ENCODE measurements at regions not wholly inside any gene's neighbourhood (a gene's known extent, or its start where the extent isn't known, plus 50 kb on each side); places are given as distances from the start of the nearest gene placed in this dataset.

DNA sequence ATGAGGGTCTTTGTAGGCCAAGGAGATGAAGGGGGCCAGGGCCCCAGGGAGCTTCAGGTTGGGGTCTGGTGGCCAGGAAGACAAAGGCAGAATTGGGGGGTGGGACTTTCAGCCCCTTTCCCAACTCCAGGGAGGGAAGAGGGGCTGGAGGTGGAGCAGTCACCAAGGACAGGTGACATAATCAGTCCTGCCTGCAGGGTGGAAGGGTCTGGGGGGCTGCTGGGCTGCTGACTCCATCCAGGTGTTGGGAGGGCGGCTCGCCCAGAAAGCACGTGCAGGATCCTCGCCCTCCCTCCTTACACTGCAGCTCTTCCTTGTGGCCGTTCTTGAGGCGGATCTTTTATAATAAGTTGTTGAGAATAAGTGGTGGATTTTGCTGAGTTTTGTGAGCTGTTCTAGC, 1491.1 kb downstream of the TBC1D22A start:
- H3K36me3 Mint-ChIP-seq = no peaks in the 10 kb centered on the region
- H3K4me3 Mint-ChIP-seq = no peak overlapping the region
- ATAC-seq (no peak), DNase-seq (no peak)
- H3K27me3 Mint-ChIP-seq = peaks cover 0 to 27% (median 27%) of the 10 kb centered on the region in 5 donors
- POLR2A ChIA-PET = no interaction called here
- peaks cover 0 to 10% (median 4%) of the 10 kb centered on the region in 4 donors for H3K4me1 Mint-ChIP-seq
- no peak overlapping the region for H3K27ac Mint-ChIP-seq
- H3K9me3 Mint-ChIP-seq = peaks cover 0 to 2% (median 0%) of the 10 kb centered on the region in 9 donors

- no peak overlapping the region for H3K27ac Mint-ChIP-seq
- DNase-seq (no peak), ATAC-seq (no peak)
- H3K9me3 Mint-ChIP-seq = peaks cover 0 to 2% (median 0%) of the 10 kb centered on the region in 9 donors
- H3K36me3 Mint-ChIP-seq = no peaks in the 10 kb centered on the region
- peaks cover 0 to 29% (median 27%) of the 10 kb centered on the region in 5 donors for H3K27me3 Mint-ChIP-seq
- no peak overlapping the region for H3K4me3 Mint-ChIP-seq
- peaks cover 0 to 7% (median 3%) of the 10 kb centered on the region in 4 donors for H3K4me1 Mint-ChIP-seq
- POLR2A ChIA-PET = no interaction called here
These were observed 1490.7 kb downstream of the TBC1D22A start for GRCh38 chr22:48253136-48253535.

GRCh38 chr22:48251629-48252028, 1489.2 kb downstream of the TBC1D22A start:
- no peak overlapping the region for H3K4me3 Mint-ChIP-seq
- no peaks in the 10 kb centered on the region for H3K36me3 Mint-ChIP-seq
- DNase-seq (no peak), ATAC-seq (no peak)
- peaks cover 0 to under 1% (median 0%) of the 10 kb centered on the region in 4 donors for H3K4me1 Mint-ChIP-seq
- peaks cover 5 to 40% (median 31%) of the 10 kb centered on the region in 5 donors for H3K27me3 Mint-ChIP-seq
- POLR2A ChIA-PET = no interaction called here
- peak overlapping the region in 1 of 10 donors; percentile 71 for H3K27ac Mint-ChIP-seq
- H3K9me3 Mint-ChIP-seq = peaks cover 0 to 2% (median 0%) of the 10 kb centered on the region in 9 donors

- DNase-seq = no peak
- Mint-ChIP-seq H3K4me3 (no peak overlapping the region), H3K27me3 (peaks cover 5 to 43% (median 35%) of the 10 kb centered on the region in 5 donors), H3K27ac (no peak overlapping the region), H3K4me1 (peaks cover 0 to 2% (median 0%) of the 10 kb centered on the region in 4 donors), H3K9me3 (peaks cover 0 to 2% (median 0%) of the 10 kb centered on the region in 9 donors), H3K36me3 (no peaks in the 10 kb centered on the region)
- POLR2A ChIA-PET = no interaction called here
- no peak for ATAC-seq
These were observed 1488.6 kb downstream of the TBC1D22A start for GRCh38 chr22:48250937-48251530.

- no peak for ATAC-seq
- Mint-ChIP-seq H3K27me3 (peaks cover 5 to 43% (median 35%) of the 10 kb centered on the region in 5 donors), H3K4me1 (peaks cover 0 to 3% (median 2%) of the 10 kb centered on the region in 4 donors), H3K36me3 (no peaks in the 10 kb centered on the region), H3K27ac (no peak overlapping the region), H3K4me3 (no peak overlapping the region), H3K9me3 (peaks cover 0 to 2% (median 0%) of the 10 kb centered on the region in 9 donors)
- DNase-seq = no peak
- POLR2A ChIA-PET = no interaction called here
These were observed 1487.9 kb downstream of the TBC1D22A start for GRCh38 chr22:48250286-48250895.

- POLR2A ChIA-PET = no interaction called here
- H3K36me3 Mint-ChIP-seq = no peaks in the 10 kb centered on the region
- peaks cover 5 to 39% (median 31%) of the 10 kb centered on the region in 5 donors for H3K27me3 Mint-ChIP-seq
- DNase-seq (no peak), ATAC-seq (no peak)
- no peak overlapping the region for H3K27ac Mint-ChIP-seq
- H3K4me1 Mint-ChIP-seq = peaks cover 0 to 9% (median 4%) of the 10 kb centered on the region in 4 donors
- no peak overlapping the region for H3K4me3 Mint-ChIP-seq
- peaks cover 0 to 2% (median 0%) of the 10 kb centered on the region in 9 donors for H3K9me3 Mint-ChIP-seq
These were observed 1487.3 kb downstream of the TBC1D22A start for GRCh38 chr22:48249713-48250268.

DNA sequence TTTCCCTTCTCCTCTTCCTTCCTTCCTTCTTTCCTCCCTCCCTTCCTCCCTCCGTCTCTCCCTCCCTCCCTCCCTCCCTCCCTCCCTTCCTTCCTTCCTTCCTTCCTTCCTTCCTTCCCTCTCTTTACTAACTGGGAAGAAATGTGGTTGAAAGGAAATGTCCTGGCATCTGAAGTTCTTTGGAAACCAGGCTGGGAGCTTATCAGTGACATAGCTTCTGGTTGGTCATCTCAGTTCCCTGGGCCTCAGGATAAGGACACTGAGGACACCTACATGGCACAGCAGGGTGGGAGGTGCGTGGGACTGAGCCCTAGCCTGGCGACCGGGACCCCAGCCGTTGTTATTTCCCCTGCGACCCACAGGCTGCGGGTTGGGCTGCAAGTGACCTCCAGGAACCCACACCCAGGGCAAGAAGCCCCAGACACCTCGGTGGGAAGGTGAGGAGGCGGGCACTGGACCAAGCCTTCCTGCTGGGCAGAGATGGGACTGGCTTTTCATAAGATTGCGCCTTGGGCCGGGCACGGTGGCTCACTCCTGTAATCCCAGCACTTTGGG, 1486.5 kb downstream of the TBC1D22A start:
- H3K27me3 Mint-ChIP-seq = peaks cover 5 to 34% (median 27%) of the 10 kb centered on the region in 5 donors
- no peak for ATAC-seq

DNA sequence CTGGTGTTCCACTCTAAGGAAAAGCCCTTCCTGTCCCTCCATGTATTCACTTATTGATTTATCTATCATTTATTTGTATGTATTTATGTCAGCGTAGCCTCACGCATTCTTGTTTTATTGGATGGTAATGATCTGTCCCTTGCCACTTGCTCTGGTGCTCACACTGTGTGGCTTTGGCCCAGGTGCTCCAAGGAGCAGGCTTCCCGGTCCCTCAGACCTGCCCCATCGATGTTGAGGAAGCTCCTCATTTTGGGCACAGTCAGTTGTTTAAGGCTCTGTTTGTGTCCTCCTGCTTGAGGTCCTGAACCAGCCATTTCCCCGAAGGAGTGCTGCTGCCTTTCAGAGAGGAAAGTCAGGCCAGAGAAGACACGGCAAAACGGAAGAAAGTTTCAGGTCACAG, 1485.4 kb downstream of the TBC1D22A start:
- H3K4me3 Mint-ChIP-seq = no peak overlapping the region
- H3K9me3 Mint-ChIP-seq = peaks cover 0 to 3% (median 0%) of the 10 kb centered on the region in 9 donors
- peak in 1 of 10 donors; percentile 2 for DNase-seq
- no peak for ATAC-seq
- POLR2A ChIA-PET = no interaction called here
- peaks cover 5 to 31% (median 23%) of the 10 kb centered on the region in 5 donors for H3K27me3 Mint-ChIP-seq
- peaks cover 0 to 18% (median 6%) of the 10 kb centered on the region in 4 donors for H3K4me1 Mint-ChIP-seq
- H3K36me3 Mint-ChIP-seq = no peaks in the 10 kb centered on the region
- H3K27ac Mint-ChIP-seq = no peak overlapping the region

More for the DNA sequence above, 1486.5 kb downstream of the TBC1D22A start:
- Mint-ChIP-seq H3K27ac (no peak overlapping the region), H3K4me3 (no peak overlapping the region), H3K36me3 (no peaks in the 10 kb centered on the region), H3K9me3 (peaks cover 0 to 3% (median 0%) of the 10 kb centered on the region in 9 donors), H3K4me1 (peaks cover 0 to 9% (median 4%) of the 10 kb centered on the region in 4 donors)
- DNase-seq = no peak
- POLR2A ChIA-PET = no interaction called here

- POLR2A ChIA-PET = no interaction called here
- peaks cover 0 to 35% (median 12%) of the 10 kb centered on the region in 4 donors for H3K4me1 Mint-ChIP-seq
- DNase-seq (peak in 1 of 10 donors; percentile 12), ATAC-seq (no peak)
- peaks cover 0 to 2% (median 0%) of the 10 kb centered on the region in 9 donors for H3K9me3 Mint-ChIP-seq
- H3K4me3 Mint-ChIP-seq = peak overlapping the region in 1 of 10 donors; percentile 55
- H3K27me3 Mint-ChIP-seq = peaks cover 5 to 25% (median 9%) of the 10 kb centered on the region in 5 donors
- no peak overlapping the region for H3K27ac Mint-ChIP-seq
- no peaks in the 10 kb centered on the region for H3K36me3 Mint-ChIP-seq
These were observed 1482.7 kb downstream of the TBC1D22A start for GRCh38 chr22:48245196-48245485.

GRCh38 chr22:48244388-48245195, 1482.1 kb downstream of the TBC1D22A start:
- H3K27me3 Mint-ChIP-seq = peaks cover 5 to 25% (median 9%) of the 10 kb centered on the region in 5 donors
- H3K27ac Mint-ChIP-seq = no peak overlapping the region
- DNase-seq (peak in 1 of 10 donors; percentile 8), ATAC-seq (no peak)
- H3K4me3 Mint-ChIP-seq = peak overlapping the region in 1 of 10 donors; percentile 55
- peaks cover 0 to 36% (median 12%) of the 10 kb centered on the region in 4 donors for H3K4me1 Mint-ChIP-seq
- POLR2A ChIA-PET = no interaction called here
- H3K9me3 Mint-ChIP-seq = peaks cover 0 to 2% (median 0%) of the 10 kb centered on the region in 9 donors
- H3K36me3 Mint-ChIP-seq = no peaks in the 10 kb centered on the region

DNA sequence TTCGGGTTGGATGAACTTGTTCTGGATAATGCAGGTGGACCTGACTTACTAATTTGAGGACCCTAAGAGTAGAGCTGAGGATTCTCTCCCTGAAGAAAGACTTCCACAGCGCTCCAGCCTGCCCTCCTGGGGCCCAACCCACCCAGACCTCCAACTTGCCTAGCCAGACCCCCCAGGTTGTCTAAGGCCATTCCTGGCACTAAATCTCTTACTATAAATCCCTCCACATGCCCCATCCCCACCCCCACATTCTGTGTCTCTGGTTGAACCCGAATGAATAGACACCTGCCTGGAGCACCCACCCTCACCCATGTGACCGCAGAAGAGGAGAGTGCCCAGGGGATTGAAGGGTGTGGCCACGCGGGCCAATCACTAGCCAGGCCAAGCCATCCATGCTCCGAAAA, 1480.0 kb downstream of the TBC1D22A start:
- POLR2A ChIA-PET = no interaction called here
- no peak overlapping the region for H3K4me3 Mint-ChIP-seq
- no peaks in the 10 kb centered on the region for H3K36me3 Mint-ChIP-seq
- ATAC-seq (no peak), DNase-seq (no peak)
- peaks cover 0 to 40% (median 12%) of the 10 kb centered on the region in 4 donors for H3K4me1 Mint-ChIP-seq
- peaks cover 0 to 2% (median 0%) of the 10 kb centered on the region in 9 donors for H3K9me3 Mint-ChIP-seq
- no peak overlapping the region for H3K27ac Mint-ChIP-seq
- peaks cover 2 to 18% (median 9%) of the 10 kb centered on the region in 5 donors for H3K27me3 Mint-ChIP-seq

DNA sequence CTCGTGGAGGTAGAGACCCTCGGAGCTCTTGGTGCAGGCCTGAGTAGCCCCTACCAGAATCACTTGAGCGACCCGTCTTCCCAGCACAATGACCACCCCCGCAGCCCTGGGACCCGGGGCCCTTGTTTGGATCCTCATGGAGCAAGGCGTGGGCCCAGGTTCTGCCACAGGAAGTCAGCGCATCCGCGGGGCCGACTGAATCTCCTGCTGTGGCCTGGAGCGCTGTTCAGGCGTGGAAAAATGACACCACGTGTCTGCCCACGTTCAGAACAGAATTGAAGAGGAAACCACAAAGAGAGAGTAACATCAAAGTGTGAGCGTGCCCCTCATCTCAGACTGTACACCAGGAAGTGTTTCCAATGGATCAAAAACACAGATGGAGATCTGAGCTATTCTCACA, 1479.2 kb downstream of the TBC1D22A start:
- H3K27ac Mint-ChIP-seq = no peak overlapping the region
- ATAC-seq (no peak), DNase-seq (peak in 1 of 10 donors; percentile 8)
- H3K4me1 Mint-ChIP-seq = peaks cover 0 to 40% (median 12%) of the 10 kb centered on the region in 4 donors
- H3K9me3 Mint-ChIP-seq = peaks cover 0 to 2% (median 0%) of the 10 kb centered on the region in 9 donors
- POLR2A ChIA-PET = no interaction called here
- H3K4me3 Mint-ChIP-seq = peak overlapping the region in 2 of 10 donors; percentile 15 to 45
- H3K27me3 Mint-ChIP-seq = peaks cover 0 to 12% (median 6%) of the 10 kb centered on the region in 5 donors
- no peaks in the 10 kb centered on the region for H3K36me3 Mint-ChIP-seq

Measured in naive thymus-derived CD8-positive, alpha-beta T cell (primary cell).